Renal cortex interstitium (tissue), 11 donors: ENCODE measurements at regions not wholly inside any gene's neighbourhood (a gene's known extent, or its start where the extent isn't known, plus 50 kb on each side); places are given as distances from the start of the nearest gene placed in this dataset.

ENCODE experiments used
- DNase-seq, 11 donors: peaks; one replicate each; pipeline ENCODE4 v3.0.0-alpha.2; 2013; ENCODE audit warnings: low read depth in 9 of 11, low spot score in 4 of 11; ENCODE audit errors: extremely low read depth in 1 of 11

DNA sequence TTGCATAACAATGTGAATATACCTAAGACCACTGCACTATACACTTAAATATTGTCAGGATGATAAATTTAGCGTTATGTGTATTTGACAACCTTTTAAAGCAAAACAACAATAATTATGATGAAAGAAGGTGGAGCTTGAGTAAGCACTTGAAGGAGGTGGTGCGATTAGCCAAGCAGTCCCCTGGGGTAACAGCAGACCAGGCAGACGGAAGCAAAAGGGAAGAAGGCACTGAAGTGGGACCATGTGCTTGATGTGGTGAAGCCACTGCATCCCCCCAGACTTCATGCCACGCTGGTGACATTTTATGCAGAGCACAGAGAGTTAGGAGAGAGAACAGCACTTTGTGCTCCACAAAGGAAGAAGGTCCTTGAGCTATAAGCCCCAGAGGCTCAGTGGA is 58.3 kb upstream of the ZNF507 start:
- DNase-seq, result no peak

DNA sequence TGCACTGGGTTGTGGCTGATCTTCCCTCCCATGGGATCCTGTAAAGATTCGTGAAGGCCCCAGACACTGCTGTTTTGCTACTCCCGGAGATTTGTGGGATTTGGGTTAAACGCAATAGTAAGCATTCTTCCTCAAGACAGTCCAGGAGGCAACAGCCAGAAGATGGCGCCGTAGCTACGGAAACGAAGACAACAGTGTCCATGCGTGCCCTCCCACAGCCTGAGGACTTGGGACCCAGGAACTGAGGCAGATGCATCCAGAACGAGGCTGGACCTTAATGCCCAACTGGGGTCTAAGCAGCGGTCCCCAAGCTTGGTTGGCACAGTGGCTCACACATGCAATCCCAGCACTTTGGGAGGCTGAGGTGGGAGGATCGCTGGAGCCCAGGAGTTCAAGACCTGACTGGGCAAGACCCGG is 57.6 kb upstream of the ZNF507 start:
- DNase-seq, result peak; percentile 40 to 74 (median 53)

DNA sequence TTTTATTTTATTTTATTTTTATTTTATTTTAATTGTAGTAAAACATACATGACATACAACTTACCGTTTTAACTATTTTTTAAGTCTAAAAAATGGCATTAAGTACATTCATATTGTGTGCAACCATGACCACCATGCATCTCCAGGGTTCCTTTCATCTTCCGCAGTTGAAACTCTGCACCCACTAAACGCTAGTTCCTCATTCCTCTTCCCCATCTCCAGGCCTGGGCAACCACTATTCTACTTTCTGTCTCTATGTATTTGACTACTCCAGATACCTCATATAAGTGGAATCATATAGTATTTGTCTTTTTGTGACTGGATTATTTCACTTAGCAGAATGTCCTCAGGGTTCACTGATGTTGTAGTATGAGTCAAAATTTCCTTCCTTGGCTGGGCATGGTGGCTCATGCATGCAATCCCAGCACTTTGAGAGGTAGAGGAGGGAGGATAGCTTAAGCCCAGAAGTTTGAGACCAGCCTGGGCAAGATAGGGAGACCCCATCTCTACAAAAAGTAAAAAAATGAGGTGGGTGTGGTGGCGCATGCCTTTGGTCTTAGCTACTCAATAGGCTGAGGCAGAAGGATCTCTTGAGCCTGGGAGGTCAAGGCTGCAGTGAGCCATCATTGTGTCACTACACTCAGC is 55.7 kb upstream of the ZNF507 start:
- DNase-seq, result no peak

DNA sequence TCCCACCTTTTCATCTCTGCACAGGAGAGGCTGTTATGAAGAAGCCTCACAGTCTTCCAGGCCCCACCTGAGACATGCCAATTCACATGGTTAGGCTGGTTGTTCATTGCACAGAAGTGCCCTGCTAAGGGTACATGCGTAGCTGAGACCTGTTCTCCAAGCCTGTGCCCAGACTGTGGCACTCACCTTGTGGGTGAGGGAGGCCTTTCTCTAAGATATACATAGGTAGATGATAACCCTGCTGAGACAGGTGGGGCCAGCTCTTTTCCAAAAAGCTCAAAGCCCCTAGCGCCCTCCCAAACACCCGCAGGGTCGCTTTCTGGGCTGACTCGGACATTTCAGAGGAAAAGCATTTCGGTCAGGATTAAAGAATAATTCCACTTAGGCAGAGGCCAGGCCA is 53.5 kb upstream of the ZNF507 start:
- DNase-seq, result no peak

DNA sequence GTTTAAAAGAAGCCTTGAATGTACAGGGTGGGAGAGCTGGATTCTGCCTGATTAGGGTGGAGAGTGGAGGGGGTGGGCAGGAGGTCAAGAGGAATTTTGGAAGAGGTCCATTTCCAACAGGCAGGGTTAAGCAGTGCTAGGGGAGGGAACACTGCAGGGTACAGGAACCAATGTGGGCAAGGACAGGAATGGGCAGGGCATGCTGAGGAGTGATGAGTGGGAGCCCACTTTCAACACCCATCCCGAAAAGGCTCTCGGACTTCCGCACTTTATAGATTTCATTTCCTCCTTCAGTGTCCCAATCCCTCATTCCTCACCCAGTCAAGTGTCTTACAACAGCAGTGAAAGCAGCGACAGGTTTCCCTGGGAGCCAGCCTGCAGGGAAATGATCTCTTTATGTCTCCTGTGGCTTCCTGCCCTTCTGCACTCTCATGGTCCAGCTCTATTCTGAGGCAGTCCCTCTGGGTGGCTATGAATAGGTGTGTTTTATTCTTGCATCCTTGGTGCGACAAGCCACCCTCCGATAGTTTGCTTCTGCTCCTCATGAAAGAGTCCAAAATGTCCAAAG is 50.5 kb upstream of the ZNF507 start:
- DNase-seq, result no peak
